Adrenal gland (tissue), 5 donors: ENCODE measurements at regions not wholly inside any gene's neighbourhood (a gene's known extent, or its start where the extent isn't known, plus 50 kb on each side); places are given as distances from the start of the nearest gene placed in this dataset.

Experiments
- POLR2A ChIP-seq, 2 donors: fragments of 450-650 bp; IDR thresholded peaks; one replicate each; pipeline ENCODE4 v1.6.1; 2017; ENCODE audit warnings: antibody characterized with exemption in 2 of 2, mild to moderate bottlenecking in 2 of 2, moderate library complexity in 1 of 2
- TF ChIP-seq, protein P1 (sequence below), 6 experiments: fragments of 450-650 bp in 4 of 6; fragments of 200-600 bp in 2 of 6; sonication (generic) in 1 of 6; IDR thresholded peaks; 1 replicate in 5 of 6; 2 replicates in 1 of 6; pipeline versions ENCODE4 v1.5.1 to v1.8.0; 2016 to 2021; ENCODE audit warnings: antibody characterized with exemption in 6 of 6, mild to moderate bottlenecking in 2 of 6, moderate library complexity in 1 of 6
- donor health status: DM: no; HTN: no; CAD: no.

DNA sequence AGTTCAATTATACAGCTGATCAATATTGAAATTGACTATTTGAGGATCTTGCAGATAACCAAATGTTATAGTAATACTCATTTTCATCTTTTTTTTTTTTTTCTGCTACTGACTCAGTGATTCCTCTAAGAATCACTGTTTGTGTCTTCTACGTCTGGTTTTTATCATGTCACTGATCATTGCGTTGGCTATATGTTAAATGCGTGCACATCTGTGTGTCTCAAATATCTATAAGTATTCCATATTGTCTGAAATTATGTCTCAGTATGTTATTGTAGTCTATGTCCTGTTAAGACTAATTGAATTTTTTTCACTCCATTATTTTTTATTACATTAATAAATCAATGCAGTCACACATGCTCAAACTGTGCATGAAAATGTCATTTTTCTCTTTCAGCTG lies 200.5 kb downstream of the PCDH20 start:
- TF ChIP-seq, protein P1, sequence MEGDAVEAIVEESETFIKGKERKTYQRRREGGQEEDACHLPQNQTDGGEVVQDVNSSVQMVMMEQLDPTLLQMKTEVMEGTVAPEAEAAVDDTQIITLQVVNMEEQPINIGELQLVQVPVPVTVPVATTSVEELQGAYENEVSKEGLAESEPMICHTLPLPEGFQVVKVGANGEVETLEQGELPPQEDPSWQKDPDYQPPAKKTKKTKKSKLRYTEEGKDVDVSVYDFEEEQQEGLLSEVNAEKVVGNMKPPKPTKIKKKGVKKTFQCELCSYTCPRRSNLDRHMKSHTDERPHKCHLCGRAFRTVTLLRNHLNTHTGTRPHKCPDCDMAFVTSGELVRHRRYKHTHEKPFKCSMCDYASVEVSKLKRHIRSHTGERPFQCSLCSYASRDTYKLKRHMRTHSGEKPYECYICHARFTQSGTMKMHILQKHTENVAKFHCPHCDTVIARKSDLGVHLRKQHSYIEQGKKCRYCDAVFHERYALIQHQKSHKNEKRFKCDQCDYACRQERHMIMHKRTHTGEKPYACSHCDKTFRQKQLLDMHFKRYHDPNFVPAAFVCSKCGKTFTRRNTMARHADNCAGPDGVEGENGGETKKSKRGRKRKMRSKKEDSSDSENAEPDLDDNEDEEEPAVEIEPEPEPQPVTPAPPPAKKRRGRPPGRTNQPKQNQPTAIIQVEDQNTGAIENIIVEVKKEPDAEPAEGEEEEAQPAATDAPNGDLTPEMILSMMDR (IDR thresholded peaks at IDR 0.05): no peak
- TF ChIP-seq POLR2A (IDR thresholded peaks at IDR 0.05): no peak
